IMR-90 (cell line): ENCODE measurements at regions not wholly inside any gene's neighbourhood (a gene's known extent, or its start where the extent isn't known, plus 50 kb on each side); places are given as distances from the start of the nearest gene placed in this dataset.

Experiments used
- ATAC-seq: fragments of 200-7000 bp; cut with Tn5 transposase; 2 replicates; pipeline ENCODE4 v1.9.1; 2020; ENCODE audit warnings: low read depth, mild to moderate bottlenecking, moderate library complexity
- BruUV-seq: library from RNA; stranded (reverse); fragments of 400-500 nt; replicated peaks from 2 replicates; lab custom pipeline; 2021; lab: Mats Ljungman, UMichigan
- CTCF ChIA-PET: fragments of 300-600 bp; formaldehyde crosslinking; extraction: SDS; loops from one replicate; lab custom pipeline; 2021; ENCODE audit warnings: antibody characterized with exemption; lab: Yijun Ruan, JAX
- POLR2A ChIA-PET: fragments of 300-600 bp; sonication (Branson Sonifier 250); formaldehyde crosslinking; loops from one replicate; lab custom pipeline; 2022; ENCODE audit warnings: antibody characterized with exemption; ENCODE audit not compliant: unreplicated experiment; lab: Charles Lee
- DNase-seq: peaks from one replicate; pipeline ENCODE4 v3.0.0; 2013
- H2AFZ ChIP-seq: replicated peaks from 2 replicates; pipeline ENCODE3; 2013; ENCODE audit warnings: low read length, mild to moderate bottlenecking; ENCODE audit not compliant: poor library complexity
- H2AK5ac ChIP-seq: 2 replicates; pipeline ENCODE4 v1.6.1; 2013; ENCODE audit warnings: low read depth, low read length, inconsistent platforms
- H2AK9ac ChIP-seq: replicated peaks from 2 replicates; pipeline ENCODE3; 2013; ENCODE audit warnings: mild to moderate bottlenecking, low read depth, low read length, moderate library complexity; ENCODE audit not compliant: poor library complexity
- H2BK120ac ChIP-seq: 2 replicates; pipeline ENCODE4 v1.6.1; 2013; ENCODE audit warnings: low read depth, low read length, inconsistent platforms
- H2BK15ac ChIP-seq: 3 replicates; pipeline ENCODE4 v1.6.1; 2013; ENCODE audit warnings: low read depth, low read length, inconsistent platforms
- H2BK20ac ChIP-seq: 2 replicates; pipeline ENCODE4 v1.6.1; 2013; ENCODE audit warnings: low read depth, mild to moderate bottlenecking, inconsistent platforms, low read length, moderate library complexity
- H2BK5ac ChIP-seq: 2 replicates; pipeline ENCODE4 v1.6.1; 2013; ENCODE audit warnings: mild to moderate bottlenecking, low read depth, low read length, inconsistent platforms; ENCODE audit not compliant: poor library complexity, severe bottlenecking
- H3K14ac ChIP-seq: replicated peaks from 2 replicates; pipeline ENCODE4 v1.6.1; 2013; ENCODE audit warnings: low read depth, low read length, inconsistent platforms
- H3K18ac ChIP-seq: 2 replicates; pipeline ENCODE4 v1.6.1; 2013; ENCODE audit warnings: low read depth, low read length, control low read depth
- H3K23ac ChIP-seq: 2 replicates; pipeline ENCODE4 v1.6.1; 2013; ENCODE audit warnings: low read depth, low read length, inconsistent platforms
- H3K27ac ChIP-seq: 2 replicates; pipeline ENCODE4 v1.5.1; 2013; ENCODE audit warnings: mild to moderate bottlenecking, control low read depth, low read length; ENCODE audit not compliant: insufficient read depth
- H3K27me3 ChIP-seq: 2 replicates; pipeline ENCODE4 v1.6.1; 2013; ENCODE audit warnings: low read length; ENCODE audit not compliant: control insufficient read depth, insufficient read depth
- H3K36me3 ChIP-seq: 2 replicates; pipeline ENCODE4 v1.6.1; 2013; ENCODE audit warnings: low read length, mixed read lengths; ENCODE audit not compliant: control insufficient read depth, insufficient read depth
- H3K4ac ChIP-seq: 2 replicates; pipeline ENCODE4 v1.6.1; 2013; ENCODE audit warnings: low read depth, low read length, inconsistent platforms
- H3K4me1 ChIP-seq: 2 replicates; pipeline ENCODE4 v1.6.1; 2013; ENCODE audit warnings: low read length, mixed read lengths; ENCODE audit not compliant: control insufficient read depth, insufficient read depth
- H3K4me2 ChIP-seq: 2 replicates; pipeline ENCODE4 v1.6.1; 2013; ENCODE audit warnings: low read depth, mild to moderate bottlenecking, control low read depth, low read length, moderate library complexity
- H3K4me3 ChIP-seq: 2 replicates; pipeline ENCODE4 v1.5.1; 2013; ENCODE audit warnings: low read depth, mild to moderate bottlenecking, control low read depth, low read length, moderate library complexity; ENCODE audit not compliant: insufficient read depth
- H3K56ac ChIP-seq: 2 replicates; pipeline ENCODE4 v1.6.1; 2013; ENCODE audit warnings: low read length, inconsistent platforms; ENCODE audit not compliant: insufficient read depth; ENCODE audit errors: extremely low read depth
- H3K79me1 ChIP-seq, 2 experiments: 2 replicates each; pipeline ENCODE4 v1.6.1; 2013; ENCODE audit warnings: low read length in 2 of 2, inconsistent platforms in 1 of 2, low read depth in 1 of 2
- H3K9ac ChIP-seq: 2 replicates; pipeline ENCODE4 v1.6.1; 2013; ENCODE audit warnings: low read depth, low read length, control low read depth
- H3K9me1 ChIP-seq: 2 replicates; pipeline ENCODE4 v1.6.1; 2013; ENCODE audit warnings: low read length, inconsistent platforms; ENCODE audit not compliant: insufficient read depth
- H3K9me3 ChIP-seq: 2 replicates; pipeline ENCODE4 v1.6.1; 2013; ENCODE audit warnings: low read length; ENCODE audit not compliant: control insufficient read depth, insufficient read depth
- H4K20me1 ChIP-seq: 2 replicates; pipeline ENCODE4 v1.6.1; 2013; ENCODE audit warnings: low read length, inconsistent platforms; ENCODE audit not compliant: insufficient read depth
- H4K5ac ChIP-seq: 2 replicates; pipeline ENCODE4 v1.6.1; 2013; ENCODE audit warnings: mild to moderate bottlenecking, low read depth, low read length, control low read depth
- H4K8ac ChIP-seq, 2 experiments: 2 replicates each; pipeline ENCODE4 v1.6.1; 2013; ENCODE audit warnings: low read depth in 2 of 2, low read length in 2 of 2, control low read depth in 1 of 2, inconsistent platforms in 1 of 2
- H4K91ac ChIP-seq: 2 replicates; pipeline ENCODE4 v1.6.1; 2013; ENCODE audit warnings: low read depth, low read length, inconsistent platforms; ENCODE audit not compliant: insufficient read depth
- BHLHE40 ChIP-seq: fragments of 150-350 bp; IDR thresholded peaks from 2 replicates; pipeline ENCODE4 v1.6.1; 2016; ENCODE audit warnings: mild to moderate bottlenecking, low read depth, low read length
- CHD1 ChIP-seq: IDR thresholded peaks from 2 replicates; pipeline ENCODE4 v1.6.1; 2012; ENCODE audit warnings: low read depth, low read length, improper control_type of control experiment
- FOS ChIP-seq: fragments of 150-350 bp; IDR thresholded peaks from 2 replicates; pipeline ENCODE4 v1.6.1; 2016; ENCODE audit warnings: low read depth, low read length
- WGBS, 2 experiments: methylation state at CpG; one replicate each; pipeline versions ENCODE4 v1.1.5 to v1.1.7; 2013; ENCODE audit warnings: missing lambda C conversion rate in 2 of 2; ENCODE audit not compliant: insufficient read length in 1 of 2; ENCODE audit errors: extremely low coverage in 2 of 2; 5-methylcytosine and 5-hydroxymethylcytosine counted together
- dilution Hi-C: fragments of 300-500 bp; cut with HindIII; formaldehyde crosslinking; loops from one replicate; pipeline ENCODE4 v1.14.3; 2018; ENCODE audit warnings: low sequenced_read_pairs; ENCODE audit not compliant: unreplicated experiment
- in situ Hi-C: fragments of 300-500 bp; cut with MboI; formaldehyde crosslinking; loops from 3 replicates; pipeline ENCODE4 v1.14.3; 2019; ENCODE audit warnings: low sequenced_read_pairs, inconsistent platforms, mixed read lengths
- intact Hi-C: fragments of 100-400 bp; cut with micrococcal nuclease; formaldehyde crosslinking; loops from 2 replicates; pipeline ENCODE4 v1.10.0; 2022
- TF ChIP-seq, protein P1 (sequence below): conservative IDR thresholded peaks from 2 replicates; pipeline ENCODE4 v1.5.1; 2012; ENCODE audit warnings: mild to moderate bottlenecking, low read depth, low read length, improper control_type of control experiment

DNA sequence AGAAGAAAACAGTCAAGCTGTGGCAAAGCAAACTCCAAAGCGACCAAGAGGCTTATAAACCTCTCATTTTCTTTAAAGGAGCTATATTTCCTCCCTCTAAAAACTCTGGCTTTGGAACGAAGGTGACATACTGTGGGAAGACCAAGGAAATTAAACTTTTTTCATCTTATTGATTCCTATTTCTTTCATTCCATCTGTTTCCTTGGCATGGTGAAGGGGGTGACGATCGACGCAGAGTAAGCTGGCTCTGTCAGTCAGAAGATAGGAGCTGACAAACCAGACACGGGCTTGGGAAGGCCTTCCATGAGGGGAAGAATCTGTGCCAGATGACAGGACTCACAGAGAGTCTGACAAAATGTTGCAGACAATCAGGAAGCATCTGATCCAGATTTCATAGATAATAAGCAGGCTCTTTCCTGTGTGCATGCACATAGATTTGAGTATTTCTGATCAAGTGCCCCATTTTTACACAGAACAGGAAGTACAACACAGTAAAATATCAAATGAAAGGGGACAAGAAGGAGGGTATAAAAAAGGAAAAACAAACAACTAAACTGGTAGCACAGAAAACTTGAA, 261.7 kb downstream of the SATB2 start:
- DNase-seq (no peak), ATAC-seq (no peak)
- Histone ChIP-seq H2BK20ac (no peak overlapping the region), H2AFZ (no peak overlapping the region), H3K4me2 (no peak overlapping the region), H3K36me3 (no peaks in the 10 kb centered on the region), H2AK5ac (no peak overlapping the region), H3K9me3 (no peaks in the 10 kb centered on the region), H3K56ac (no peak overlapping the region), H3K27ac (no peak overlapping the region), H2AK9ac (no peak overlapping the region), H2BK5ac (no peak overlapping the region), H3K23ac (no peak overlapping the region), H3K79me1 (no peaks in the 10 kb centered on the region), H4K91ac (no peak overlapping the region), H4K8ac (no peak overlapping the region), H3K14ac (no peak overlapping the region), H3K9ac (no peak overlapping the region), H3K27me3 (no peaks in the 10 kb centered on the region), H3K9me1 (no peaks in the 10 kb centered on the region), H4K5ac (no peak overlapping the region), H3K4me3 (no peak overlapping the region), H3K18ac (no peak overlapping the region), H4K20me1 (no peaks in the 10 kb centered on the region), H3K4ac (no peak overlapping the region), H2BK15ac (no peak overlapping the region), H3K4me1 (no peaks in the 10 kb centered on the region), H2BK120ac (no peak overlapping the region)
- CTCF ChIA-PET, result no interaction called here
- no CpG with 5 or more reads among the region's 6 CpGs for WGBS, 2 experiments
- POLR2A ChIA-PET, result no interaction called here
- no TSS peak for BruUV-seq
- dilution Hi-C loops, result no loop called here
- TF ChIP-seq BHLHE40, result no peak
- no peak for TF ChIP-seq CHD1
- no peak for TF ChIP-seq FOS
- TF ChIP-seq, protein P1, sequence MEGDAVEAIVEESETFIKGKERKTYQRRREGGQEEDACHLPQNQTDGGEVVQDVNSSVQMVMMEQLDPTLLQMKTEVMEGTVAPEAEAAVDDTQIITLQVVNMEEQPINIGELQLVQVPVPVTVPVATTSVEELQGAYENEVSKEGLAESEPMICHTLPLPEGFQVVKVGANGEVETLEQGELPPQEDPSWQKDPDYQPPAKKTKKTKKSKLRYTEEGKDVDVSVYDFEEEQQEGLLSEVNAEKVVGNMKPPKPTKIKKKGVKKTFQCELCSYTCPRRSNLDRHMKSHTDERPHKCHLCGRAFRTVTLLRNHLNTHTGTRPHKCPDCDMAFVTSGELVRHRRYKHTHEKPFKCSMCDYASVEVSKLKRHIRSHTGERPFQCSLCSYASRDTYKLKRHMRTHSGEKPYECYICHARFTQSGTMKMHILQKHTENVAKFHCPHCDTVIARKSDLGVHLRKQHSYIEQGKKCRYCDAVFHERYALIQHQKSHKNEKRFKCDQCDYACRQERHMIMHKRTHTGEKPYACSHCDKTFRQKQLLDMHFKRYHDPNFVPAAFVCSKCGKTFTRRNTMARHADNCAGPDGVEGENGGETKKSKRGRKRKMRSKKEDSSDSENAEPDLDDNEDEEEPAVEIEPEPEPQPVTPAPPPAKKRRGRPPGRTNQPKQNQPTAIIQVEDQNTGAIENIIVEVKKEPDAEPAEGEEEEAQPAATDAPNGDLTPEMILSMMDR, result no peak
- intact Hi-C loops, result no loop called here
- in situ Hi-C loops, result no loop called here
